ENCODE measurements at regions not wholly inside any gene's neighbourhood (a gene's known extent, or its start where the extent isn't known, plus 50 kb on each side); places are given as distances from the start of the nearest gene placed in this dataset.

GRCh38 chr9:22683700-22684075, 237.1 kb downstream of the DMRTA1 start:
- Histone ChIP-seq H3K36me3 (ENCODE audit: control insufficient read depth in 2 of 2, insufficient read depth in 2 of 2, low read length in 1 of 2) (no peaks in the 10 kb centered on the region), H3K4me1 (ENCODE audit: control insufficient read depth in 2 of 2, insufficient read depth in 2 of 2, low read length in 1 of 2) (no peaks in the 10 kb centered on the region), H3K27me3 (ENCODE audit: control insufficient read depth in 1 of 2, insufficient read depth in 2 of 2, low read length in 2 of 2) (no peaks in the 10 kb centered on the region), H3K9me3 (ENCODE audit: control insufficient read depth in 2 of 2, insufficient read depth in 1 of 2, low read depth in 1 of 2, low read length in 1 of 2) (no peaks in the 10 kb centered on the region), H3K27ac (ENCODE audit: low read depth in 2 of 2, low read length in 1 of 2) (no peak overlapping the region), H3K4me3 (ENCODE audit: low read depth in 1 of 2, low read length in 2 of 2) (no peak overlapping the region)
- WGBS, 2 donors, result 37 to 38% methylated on average over 2 of the region's 2 CpGs

- Histone ChIP-seq H3K4me3 (ENCODE audit: low read depth in 1 of 2, low read length in 2 of 2) (no peak overlapping the region), H3K27ac (ENCODE audit: low read depth in 2 of 2, low read length in 1 of 2) (no peak overlapping the region), H3K36me3 (ENCODE audit: control insufficient read depth in 2 of 2, insufficient read depth in 2 of 2, low read length in 1 of 2) (no peaks in the 10 kb centered on the region), H3K27me3 (ENCODE audit: control insufficient read depth in 1 of 2, insufficient read depth in 2 of 2, low read length in 2 of 2) (no peaks in the 10 kb centered on the region), H3K4me1 (ENCODE audit: control insufficient read depth in 2 of 2, insufficient read depth in 2 of 2, low read length in 1 of 2) (no peaks in the 10 kb centered on the region), H3K9me3 (ENCODE audit: control insufficient read depth in 2 of 2, insufficient read depth in 1 of 2, low read depth in 1 of 2, low read length in 1 of 2) (no peaks in the 10 kb centered on the region)
- 71 to 73% methylated on average over 2 of the region's 2 CpGs for WGBS, 2 donors
Observed at GRCh38 chr9:22693156-22693555, 246.5 kb downstream of the DMRTA1 start.

GRCh38 chr9:22700171-22700570, 253.5 kb downstream of the DMRTA1 start:
- Histone ChIP-seq H3K4me1 (ENCODE audit: control insufficient read depth in 2 of 2, insufficient read depth in 2 of 2, low read length in 1 of 2) (no peaks in the 10 kb centered on the region), H3K36me3 (ENCODE audit: control insufficient read depth in 2 of 2, insufficient read depth in 2 of 2, low read length in 1 of 2) (no peaks in the 10 kb centered on the region), H3K27me3 (ENCODE audit: control insufficient read depth in 1 of 2, insufficient read depth in 2 of 2, low read length in 2 of 2) (no peaks in the 10 kb centered on the region), H3K27ac (ENCODE audit: low read depth in 2 of 2, low read length in 1 of 2) (no peak overlapping the region), H3K4me3 (ENCODE audit: low read depth in 1 of 2, low read length in 2 of 2) (no peak overlapping the region), H3K9me3 (ENCODE audit: control insufficient read depth in 2 of 2, insufficient read depth in 1 of 2, low read depth in 1 of 2, low read length in 1 of 2) (no peaks in the 10 kb centered on the region)

GRCh38 chr9:22718653-22719052, 272.0 kb downstream of the DMRTA1 start:
- no peak overlapping the region for H3K4me3 ChIP-seq (ENCODE audit: low read depth in 1 of 2, low read length in 2 of 2)
- no peaks in the 10 kb centered on the region for H3K9me3 ChIP-seq (ENCODE audit: control insufficient read depth in 2 of 2, insufficient read depth in 1 of 2, low read depth in 1 of 2, low read length in 1 of 2)
- H3K4me1 ChIP-seq (ENCODE audit: control insufficient read depth in 2 of 2, insufficient read depth in 2 of 2, low read length in 1 of 2), result no peaks in the 10 kb centered on the region
- no peaks in the 10 kb centered on the region for H3K27me3 ChIP-seq (ENCODE audit: control insufficient read depth in 1 of 2, insufficient read depth in 2 of 2, low read length in 2 of 2)
- 75 to 79% methylated on average over 1 of the region's 1 CpG for WGBS, 2 donors
- no peak overlapping the region for H3K27ac ChIP-seq (ENCODE audit: low read depth in 2 of 2, low read length in 1 of 2)
- no peaks in the 10 kb centered on the region for H3K36me3 ChIP-seq (ENCODE audit: control insufficient read depth in 2 of 2, insufficient read depth in 2 of 2, low read length in 1 of 2)

GRCh38 chr9:22722492-22722891, 275.9 kb downstream of the DMRTA1 start:
- 68 to 79% methylated on average over 2 of the region's 2 CpGs for WGBS, 2 donors
- Histone ChIP-seq H3K4me3 (ENCODE audit: low read depth in 1 of 2, low read length in 2 of 2) (no peak overlapping the region), H3K9me3 (ENCODE audit: control insufficient read depth in 2 of 2, insufficient read depth in 1 of 2, low read depth in 1 of 2, low read length in 1 of 2) (no peaks in the 10 kb centered on the region), H3K4me1 (ENCODE audit: control insufficient read depth in 2 of 2, insufficient read depth in 2 of 2, low read length in 1 of 2) (no peaks in the 10 kb centered on the region), H3K27me3 (ENCODE audit: control insufficient read depth in 1 of 2, insufficient read depth in 2 of 2, low read length in 2 of 2) (no peaks in the 10 kb centered on the region), H3K27ac (ENCODE audit: low read depth in 2 of 2, low read length in 1 of 2) (no peak overlapping the region), H3K36me3 (ENCODE audit: control insufficient read depth in 2 of 2, insufficient read depth in 2 of 2, low read length in 1 of 2) (no peaks in the 10 kb centered on the region)

- H3K27me3 ChIP-seq (ENCODE audit: control insufficient read depth in 1 of 2, insufficient read depth in 2 of 2, low read length in 2 of 2), result no peaks in the 10 kb centered on the region
- no peaks in the 10 kb centered on the region for H3K4me1 ChIP-seq (ENCODE audit: control insufficient read depth in 2 of 2, insufficient read depth in 2 of 2, low read length in 1 of 2)
- H3K27ac ChIP-seq (ENCODE audit: low read depth in 2 of 2, low read length in 1 of 2), result no peak overlapping the region
- H3K9me3 ChIP-seq (ENCODE audit: control insufficient read depth in 2 of 2, insufficient read depth in 1 of 2, low read depth in 1 of 2, low read length in 1 of 2), result no peaks in the 10 kb centered on the region
- H3K36me3 ChIP-seq (ENCODE audit: control insufficient read depth in 2 of 2, insufficient read depth in 2 of 2, low read length in 1 of 2), result no peaks in the 10 kb centered on the region
- H3K4me3 ChIP-seq (ENCODE audit: low read depth in 1 of 2, low read length in 2 of 2), result no peak overlapping the region
- 72 to 80% methylated on average over 3 of the region's 3 CpGs for WGBS, 2 donors
Observed at GRCh38 chr9:22731786-22732185, 285.2 kb downstream of the DMRTA1 start.

- Histone ChIP-seq H3K36me3 (ENCODE audit: control insufficient read depth in 2 of 2, insufficient read depth in 2 of 2, low read length in 1 of 2) (no peaks in the 10 kb centered on the region), H3K4me1 (ENCODE audit: control insufficient read depth in 2 of 2, insufficient read depth in 2 of 2, low read length in 1 of 2) (no peaks in the 10 kb centered on the region), H3K27ac (ENCODE audit: low read depth in 2 of 2, low read length in 1 of 2) (no peak overlapping the region), H3K27me3 (ENCODE audit: control insufficient read depth in 1 of 2, insufficient read depth in 2 of 2, low read length in 2 of 2) (no peaks in the 10 kb centered on the region), H3K4me3 (ENCODE audit: low read depth in 1 of 2, low read length in 2 of 2) (no peak overlapping the region), H3K9me3 (ENCODE audit: control insufficient read depth in 2 of 2, insufficient read depth in 1 of 2, low read depth in 1 of 2, low read length in 1 of 2) (no peaks in the 10 kb centered on the region)
- WGBS, 2 donors, result 53 to 69% methylated on average over 1 of the region's 1 CpG
Observed at GRCh38 chr9:22739712-22740111, 293.1 kb downstream of the DMRTA1 start.

GRCh38 chr9:22740781-22741180, 294.2 kb downstream of the DMRTA1 start:
- WGBS, 2 donors, result 47 to 68% methylated on average over 1 of the region's 1 CpG
- no peaks in the 10 kb centered on the region for H3K4me1 ChIP-seq (ENCODE audit: control insufficient read depth in 2 of 2, insufficient read depth in 2 of 2, low read length in 1 of 2)
- H3K4me3 ChIP-seq (ENCODE audit: low read depth in 1 of 2, low read length in 2 of 2), result no peak overlapping the region
- H3K36me3 ChIP-seq (ENCODE audit: control insufficient read depth in 2 of 2, insufficient read depth in 2 of 2, low read length in 1 of 2), result no peaks in the 10 kb centered on the region
- H3K27me3 ChIP-seq (ENCODE audit: control insufficient read depth in 1 of 2, insufficient read depth in 2 of 2, low read length in 2 of 2), result no peaks in the 10 kb centered on the region
- H3K27ac ChIP-seq (ENCODE audit: low read depth in 2 of 2, low read length in 1 of 2), result no peak overlapping the region
- no peaks in the 10 kb centered on the region for H3K9me3 ChIP-seq (ENCODE audit: control insufficient read depth in 2 of 2, insufficient read depth in 1 of 2, low read depth in 1 of 2, low read length in 1 of 2)

- H3K27ac ChIP-seq (ENCODE audit: low read depth in 2 of 2, low read length in 1 of 2), result no peak overlapping the region
- H3K36me3 ChIP-seq (ENCODE audit: control insufficient read depth in 2 of 2, insufficient read depth in 2 of 2, low read length in 1 of 2), result no peaks in the 10 kb centered on the region
- H3K27me3 ChIP-seq (ENCODE audit: control insufficient read depth in 1 of 2, insufficient read depth in 2 of 2, low read length in 2 of 2), result no peaks in the 10 kb centered on the region
- no peaks in the 10 kb centered on the region for H3K4me1 ChIP-seq (ENCODE audit: control insufficient read depth in 2 of 2, insufficient read depth in 2 of 2, low read length in 1 of 2)
- H3K9me3 ChIP-seq (ENCODE audit: control insufficient read depth in 2 of 2, insufficient read depth in 1 of 2, low read depth in 1 of 2, low read length in 1 of 2), result no peaks in the 10 kb centered on the region
- no peak overlapping the region for H3K4me3 ChIP-seq (ENCODE audit: low read depth in 1 of 2, low read length in 2 of 2)
Observed at GRCh38 chr9:22742401-22742800, 295.8 kb downstream of the DMRTA1 start.

GRCh38 chr9:22773501-22774220, 327.0 kb downstream of the DMRTA1 start:
- 85 to 89% methylated on average over 3 of the region's 3 CpGs for WGBS, 2 donors
- no peaks in the 10 kb centered on the region for H3K27me3 ChIP-seq (ENCODE audit: control insufficient read depth in 1 of 2, insufficient read depth in 2 of 2, low read length in 2 of 2)
- no peaks in the 10 kb centered on the region for H3K4me1 ChIP-seq (ENCODE audit: control insufficient read depth in 2 of 2, insufficient read depth in 2 of 2, low read length in 1 of 2)
- no peaks in the 10 kb centered on the region for H3K9me3 ChIP-seq (ENCODE audit: control insufficient read depth in 2 of 2, insufficient read depth in 1 of 2, low read depth in 1 of 2, low read length in 1 of 2)
- H3K4me3 ChIP-seq (ENCODE audit: low read depth in 1 of 2, low read length in 2 of 2), result no peak overlapping the region
- no peak overlapping the region for H3K27ac ChIP-seq (ENCODE audit: low read depth in 2 of 2, low read length in 1 of 2)
- H3K36me3 ChIP-seq (ENCODE audit: control insufficient read depth in 2 of 2, insufficient read depth in 2 of 2, low read length in 1 of 2), result no peaks in the 10 kb centered on the region
